NB4 (cell line): ENCODE measurements at regions not wholly inside any gene's neighbourhood (a gene's known extent, or its start where the extent isn't known, plus 50 kb on each side); places are given as distances from the start of the nearest gene placed in this dataset.

Source experiments
- DNase-seq: peaks from one replicate; pipeline ENCODE4 v3.0.0; 2010; ENCODE audit warnings: low read depth
- H3K4me3 ChIP-seq: one replicate; pipeline ENCODE4 v1.5.1; 2011; ENCODE audit warnings: mild to moderate bottlenecking, low read depth, low read length, moderate library complexity
- MAX ChIP-seq: IDR thresholded peaks from 2 replicates; pipeline ENCODE4 v1.6.1; 2011; ENCODE audit warnings: low read depth, low read length
- MYC ChIP-seq: IDR thresholded peaks from 2 replicates; pipeline ENCODE4 v1.6.1; 2011; ENCODE audit warnings: low read depth, low read length
- POLR2A ChIP-seq: IDR thresholded peaks from 2 replicates; pipeline ENCODE4 v1.6.1; 2011; ENCODE audit warnings: mild to moderate bottlenecking; ENCODE audit not compliant: insufficient read length; ENCODE audit errors: extremely low read depth
- TF ChIP-seq, protein P1 (sequence below): IDR thresholded peaks from one replicate; pipeline ENCODE4 v1.5.1; 2012; ENCODE audit warnings: low read depth, low read length

DNA sequence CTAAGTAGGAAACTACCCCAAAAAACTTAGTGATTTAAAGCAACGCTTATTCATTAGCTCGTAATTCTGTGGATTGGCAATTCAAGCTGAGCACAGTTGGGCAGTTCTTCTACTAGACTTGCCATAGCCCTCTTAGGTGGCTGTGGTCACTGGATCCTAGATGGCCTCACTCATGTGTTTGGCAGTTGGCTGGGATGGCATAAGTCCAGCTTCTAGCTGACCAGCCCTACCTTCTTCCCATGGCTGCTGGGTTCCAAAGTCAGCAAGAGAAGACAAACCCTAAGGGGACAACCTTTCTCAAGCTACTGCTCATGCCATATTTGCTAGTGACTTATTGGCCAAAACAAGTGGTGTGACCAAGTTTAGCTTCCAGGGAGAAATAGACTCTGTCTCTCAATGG is 95.3 kb downstream of the COPS8 start:
- no peak for TF ChIP-seq MYC
- TF ChIP-seq, protein P1, sequence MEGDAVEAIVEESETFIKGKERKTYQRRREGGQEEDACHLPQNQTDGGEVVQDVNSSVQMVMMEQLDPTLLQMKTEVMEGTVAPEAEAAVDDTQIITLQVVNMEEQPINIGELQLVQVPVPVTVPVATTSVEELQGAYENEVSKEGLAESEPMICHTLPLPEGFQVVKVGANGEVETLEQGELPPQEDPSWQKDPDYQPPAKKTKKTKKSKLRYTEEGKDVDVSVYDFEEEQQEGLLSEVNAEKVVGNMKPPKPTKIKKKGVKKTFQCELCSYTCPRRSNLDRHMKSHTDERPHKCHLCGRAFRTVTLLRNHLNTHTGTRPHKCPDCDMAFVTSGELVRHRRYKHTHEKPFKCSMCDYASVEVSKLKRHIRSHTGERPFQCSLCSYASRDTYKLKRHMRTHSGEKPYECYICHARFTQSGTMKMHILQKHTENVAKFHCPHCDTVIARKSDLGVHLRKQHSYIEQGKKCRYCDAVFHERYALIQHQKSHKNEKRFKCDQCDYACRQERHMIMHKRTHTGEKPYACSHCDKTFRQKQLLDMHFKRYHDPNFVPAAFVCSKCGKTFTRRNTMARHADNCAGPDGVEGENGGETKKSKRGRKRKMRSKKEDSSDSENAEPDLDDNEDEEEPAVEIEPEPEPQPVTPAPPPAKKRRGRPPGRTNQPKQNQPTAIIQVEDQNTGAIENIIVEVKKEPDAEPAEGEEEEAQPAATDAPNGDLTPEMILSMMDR = no peak
- TF ChIP-seq MAX = no peak
- no peak for TF ChIP-seq POLR2A
- H3K4me3 ChIP-seq = no peak overlapping the region
- DNase-seq = no peak

- no peak overlapping the region for H3K4me3 ChIP-seq
- TF ChIP-seq, protein P1 = no peak
- TF ChIP-seq MAX = no peak
- TF ChIP-seq POLR2A = no peak
- no peak for TF ChIP-seq MYC
- DNase-seq = no peak
Observed at GRCh38 chr2:237181844-237182243, 96.2 kb downstream of the COPS8 start.

DNA sequence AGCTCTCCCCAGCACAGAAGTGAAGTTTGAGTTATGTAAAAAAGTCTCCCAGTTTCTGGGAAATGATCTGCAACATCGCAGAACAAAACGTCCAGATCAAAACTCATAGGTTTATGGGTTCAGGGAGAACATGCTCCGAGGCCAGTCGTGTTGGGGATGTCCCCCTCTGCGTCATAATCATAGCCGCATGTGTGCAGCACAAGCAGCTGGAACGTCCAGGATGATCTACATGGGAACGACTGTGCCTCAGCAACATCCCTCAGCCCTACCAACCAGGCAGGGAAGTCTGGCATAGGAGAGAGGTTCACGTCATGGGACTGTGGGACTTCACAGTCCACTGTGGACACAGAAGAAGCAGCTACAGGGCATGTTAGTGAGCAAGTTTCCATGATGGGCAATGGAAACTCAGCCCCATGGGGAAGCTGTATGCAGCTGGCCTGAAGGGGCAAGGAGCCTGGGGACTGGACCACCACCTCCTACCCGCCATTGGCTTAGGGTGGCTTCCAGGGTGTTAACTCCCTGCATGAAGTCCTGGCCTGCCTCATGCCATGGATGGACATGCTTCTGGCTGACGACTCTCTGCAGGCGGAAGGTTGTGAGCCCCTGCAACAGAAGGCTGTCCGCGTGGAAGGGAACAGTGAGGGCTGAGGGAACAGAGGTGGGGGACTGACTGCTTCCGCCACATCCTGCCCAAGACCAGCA is 96.9 kb downstream of the COPS8 start:
- TF ChIP-seq, protein P1 = no peak
- TF ChIP-seq MAX (no peak), POLR2A (no peak), MYC (no peak)
- DNase-seq = no peak
- H3K4me3 ChIP-seq = no peak overlapping the region

DNA sequence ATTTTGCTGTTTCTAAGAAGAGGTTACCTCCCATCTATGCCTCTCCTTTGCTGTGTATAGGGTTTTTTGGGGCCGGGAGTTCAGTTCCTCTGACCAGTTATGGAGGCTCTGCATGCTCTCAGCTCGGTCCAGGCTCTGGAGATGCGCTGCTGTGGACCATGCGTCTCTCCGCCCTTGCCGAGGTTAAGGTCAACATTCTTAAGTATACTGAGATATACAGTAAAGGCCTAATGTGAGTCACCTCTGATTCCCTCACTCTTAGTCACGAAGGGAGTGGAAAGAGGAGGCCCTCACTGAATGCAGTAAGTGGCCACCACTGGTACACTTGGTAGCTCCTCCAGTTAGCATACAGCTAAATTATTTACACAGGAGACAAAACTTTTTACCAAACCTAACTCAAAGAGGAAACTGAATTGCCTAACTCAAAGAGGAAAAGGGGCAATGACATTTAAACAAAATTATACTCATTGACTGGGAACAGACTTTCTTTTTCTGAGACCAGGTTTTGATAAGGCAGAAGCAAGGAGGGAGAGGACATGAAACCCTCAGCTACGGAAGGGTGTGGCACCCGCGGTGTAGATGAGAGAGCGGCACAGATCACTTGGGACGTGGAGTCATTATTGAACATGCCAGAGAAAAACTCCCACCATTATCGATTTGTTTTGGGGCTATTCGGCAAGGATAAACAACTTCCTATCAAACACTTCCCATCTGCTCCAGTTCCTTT is 98.7 kb downstream of the COPS8 start:
- no peak overlapping the region for H3K4me3 ChIP-seq
- DNase-seq = no peak
- TF ChIP-seq MYC = no peak

- DNase-seq = no peak
- no peak for TF ChIP-seq POLR2A
- no peak for TF ChIP-seq MAX
- TF ChIP-seq, protein P1 = no peak
- no peak for TF ChIP-seq MYC
- no peak overlapping the region for H3K4me3 ChIP-seq
Observed at GRCh38 chr2:237184919-237185552, 99.3 kb downstream of the COPS8 start.

- TF ChIP-seq MAX (no peak), POLR2A (no peak), MYC (no peak)
- TF ChIP-seq, protein P1 = no peak
- DNase-seq = no peak
- no peak overlapping the region for H3K4me3 ChIP-seq
Observed at GRCh38 chr2:237185553-237185925, 99.8 kb downstream of the COPS8 start.
